Trophoblast cell (in vitro differentiated cells and primary cell): ENCODE measurements at regions not wholly inside any gene's neighbourhood (a gene's known extent, or its start where the extent isn't known, plus 50 kb on each side); places are given as distances from the start of the nearest gene placed in this dataset.

Experiments used
- DNase-seq, 2 donors: peaks; one replicate each; pipeline ENCODE4 v3.0.0-alpha.2; 2016
- H2AFZ ChIP-seq: 2 replicates; pipeline ENCODE4 v1.6.1; 2013; ENCODE audit warnings: low read length, moderate library complexity, mild to moderate bottlenecking; ENCODE audit not compliant: insufficient read depth, poor library complexity
- H2AK5ac ChIP-seq: 2 replicates; pipeline ENCODE4 v1.6.1; 2013; ENCODE audit warnings: mild to moderate bottlenecking, low read length
- H2BK120ac ChIP-seq: 2 replicates; pipeline ENCODE4 v1.6.1; 2013; ENCODE audit warnings: low read length, mild to moderate bottlenecking, moderate library complexity; ENCODE audit not compliant: insufficient read depth, poor library complexity
- H2BK12ac ChIP-seq: 2 replicates; pipeline ENCODE4 v1.6.1; 2013; ENCODE audit warnings: mild to moderate bottlenecking, low read length, moderate library complexity
- H2BK5ac ChIP-seq: 2 replicates; pipeline ENCODE4 v1.6.1; 2013; ENCODE audit warnings: low read length, low read depth, moderate library complexity, mild to moderate bottlenecking; ENCODE audit not compliant: poor library complexity
- H3K14ac ChIP-seq: 2 replicates; pipeline ENCODE4 v1.6.1; 2013; ENCODE audit warnings: mild to moderate bottlenecking, low read length
- H3K18ac ChIP-seq: 2 replicates; pipeline ENCODE4 v1.6.1; 2013; ENCODE audit warnings: mild to moderate bottlenecking, low read length
- H3K23ac ChIP-seq: 2 replicates; pipeline ENCODE4 v1.6.1; 2013; ENCODE audit warnings: low read length
- H3K27ac ChIP-seq: 2 replicates; pipeline ENCODE4 v1.5.1; 2013; ENCODE audit warnings: low read depth, mild to moderate bottlenecking, inconsistent platforms, low read length, moderate library complexity
- H3K27me3 ChIP-seq: 2 replicates; pipeline ENCODE4 v1.6.1; 2013; ENCODE audit warnings: inconsistent platforms, mild to moderate bottlenecking, low read length, moderate library complexity; ENCODE audit not compliant: insufficient read depth
- H3K36me3 ChIP-seq, 2 experiments: 1 replicate in 1 of 2; 2 replicates in 1 of 2; pipeline ENCODE4 v1.6.1; 2013; ENCODE audit warnings: low read length in 2 of 2, mild to moderate bottlenecking in 2 of 2, moderate library complexity in 1 of 2; ENCODE audit not compliant: insufficient read depth in 2 of 2, control insufficient read depth in 1 of 2
- H3K4ac ChIP-seq: 2 replicates; pipeline ENCODE4 v1.6.1; 2013; ENCODE audit warnings: low read depth, mild to moderate bottlenecking, low read length, moderate library complexity
- H3K4me1 ChIP-seq, 2 experiments: 1 replicate in 1 of 2; 2 replicates in 1 of 2; pipeline ENCODE4 v1.6.1; 2013; ENCODE audit warnings: low read length in 2 of 2, mild to moderate bottlenecking in 2 of 2, moderate library complexity in 1 of 2; ENCODE audit not compliant: insufficient read depth in 2 of 2, control insufficient read depth in 1 of 2
- H3K4me2 ChIP-seq: 2 replicates; pipeline ENCODE4 v1.6.1; 2013; ENCODE audit warnings: inconsistent platforms, mild to moderate bottlenecking, low read length, moderate library complexity
- H3K4me3 ChIP-seq: 2 replicates; pipeline ENCODE4 v1.5.1; 2013; ENCODE audit warnings: mild to moderate bottlenecking, low read depth, low read length, inconsistent platforms
- H3K79me1 ChIP-seq: one replicate; pipeline ENCODE4 v1.6.1; 2013; ENCODE audit warnings: low read length
- H3K79me2 ChIP-seq: 2 replicates; pipeline ENCODE4 v1.6.1; 2013; ENCODE audit warnings: low read length, mild to moderate bottlenecking; ENCODE audit not compliant: control insufficient read depth, insufficient read depth, poor library complexity
- H3K9ac ChIP-seq: 2 replicates; pipeline ENCODE4 v1.6.1; 2013; ENCODE audit warnings: mild to moderate bottlenecking, low read length
- H3K9me3 ChIP-seq: 2 replicates; pipeline ENCODE4 v1.6.1; 2013; ENCODE audit warnings: low read depth, mild to moderate bottlenecking, control low read depth, inconsistent platforms, low read length; ENCODE audit not compliant: insufficient read depth
- H4K12ac ChIP-seq: 2 replicates; pipeline ENCODE4 v1.6.1; 2013; ENCODE audit warnings: low read depth, mild to moderate bottlenecking, low read length, moderate library complexity
- H4K8ac ChIP-seq: 2 replicates; pipeline ENCODE4 v1.6.1; 2013; ENCODE audit warnings: low read depth, mild to moderate bottlenecking, low read length, moderate library complexity
- H4K91ac ChIP-seq: one replicate; pipeline ENCODE4 v1.6.1; 2013; ENCODE audit warnings: low read depth, mild to moderate bottlenecking, low read length, moderate library complexity
- WGBS: extraction: QIAGEN DNeasy Blood & Tissue Kit; methylation state at CpG from one replicate; pipeline ENCODE4 v1.1.7; 2013; ENCODE audit warnings: missing lambda C conversion rate; ENCODE audit not compliant: insufficient read length, insufficient coverage; ENCODE audit errors: extremely low coverage; 5-methylcytosine and 5-hydroxymethylcytosine counted together

GRCh38 chr1:30335389-30335996 is 387.9 kb downstream of the MATN1 start:
- DNase-seq = no peak
- Histone ChIP-seq H3K14ac (no peak overlapping the region), H3K9me3 (no peaks in the 10 kb centered on the region)

DNA sequence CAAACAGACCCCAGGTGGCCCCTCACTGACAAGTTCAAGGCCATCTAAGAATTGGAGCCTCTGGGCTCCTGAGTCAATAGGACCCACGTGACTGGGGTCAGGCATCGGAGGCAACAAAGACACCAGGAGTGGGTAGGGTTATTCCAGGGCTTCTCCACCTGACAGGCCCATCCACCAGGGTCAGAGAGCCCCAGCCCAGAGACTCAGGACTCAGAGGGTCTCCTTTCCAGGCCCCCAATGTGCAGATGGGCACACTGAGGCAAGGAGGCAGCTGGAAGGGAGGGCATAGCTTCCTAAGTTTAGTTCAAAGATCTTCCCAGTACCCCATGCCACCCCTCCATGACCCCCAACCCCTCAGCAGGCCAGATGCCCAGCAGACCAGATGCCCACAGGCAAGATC is 388.6 kb downstream of the MATN1 start:
- H3K23ac ChIP-seq = no peak overlapping the region
- H3K27ac ChIP-seq = no peak overlapping the region
- no peak overlapping the region for H3K4me2 ChIP-seq
- no CpG with 5 or more reads among the region's 2 CpGs for WGBS
- no peaks in the 10 kb centered on the region for H3K9me3 ChIP-seq
- no peaks in the 10 kb centered on the region for H3K4me1 ChIP-seq
- H3K36me3 ChIP-seq = no peaks in the 10 kb centered on the region
- H4K8ac ChIP-seq = no peak overlapping the region
- DNase-seq = no peak
- no peak overlapping the region for H2BK120ac ChIP-seq
- H3K79me2 ChIP-seq = no peaks in the 10 kb centered on the region
- no peak overlapping the region for H4K12ac ChIP-seq
- H3K9ac ChIP-seq = no peak overlapping the region
- H3K4ac ChIP-seq = no peak overlapping the region
- H3K79me1 ChIP-seq = no peaks in the 10 kb centered on the region
- H3K18ac ChIP-seq = no peak overlapping the region
- no peak overlapping the region for H2AFZ ChIP-seq
- H2AK5ac ChIP-seq = no peak overlapping the region
- no peak overlapping the region for H2BK5ac ChIP-seq
- no peak overlapping the region for H2BK12ac ChIP-seq
- no peak overlapping the region for H3K4me3 ChIP-seq
- no peaks in the 10 kb centered on the region for H3K27me3 ChIP-seq
- H4K91ac ChIP-seq = no peak overlapping the region
- H3K14ac ChIP-seq = no peak overlapping the region

More at GRCh38 chr1:30335389-30335996, 387.9 kb downstream of the MATN1 start:
- no peaks in the 10 kb centered on the region for H3K4me1 ChIP-seq
- H3K9ac ChIP-seq = no peak overlapping the region
- no peak overlapping the region for H2BK5ac ChIP-seq
- H3K27ac ChIP-seq = no peak overlapping the region
- no peak overlapping the region for H4K12ac ChIP-seq
- H3K79me1 ChIP-seq = no peaks in the 10 kb centered on the region
- no peaks in the 10 kb centered on the region for H3K36me3 ChIP-seq
- WGBS = no CpG with 5 or more reads among the region's 3 CpGs
- H4K91ac ChIP-seq = no peak overlapping the region
- H2AK5ac ChIP-seq = no peak overlapping the region
- no peaks in the 10 kb centered on the region for H3K27me3 ChIP-seq
- H2BK120ac ChIP-seq = no peak overlapping the region
- H3K4ac ChIP-seq = no peak overlapping the region
- no peak overlapping the region for H3K4me2 ChIP-seq
- no peak overlapping the region for H3K18ac ChIP-seq
- no peaks in the 10 kb centered on the region for H3K79me2 ChIP-seq
- no peak overlapping the region for H3K4me3 ChIP-seq
- H2AFZ ChIP-seq = no peak overlapping the region
- no peak overlapping the region for H4K8ac ChIP-seq
- no peak overlapping the region for H3K23ac ChIP-seq
- H2BK12ac ChIP-seq = no peak overlapping the region

DNA sequence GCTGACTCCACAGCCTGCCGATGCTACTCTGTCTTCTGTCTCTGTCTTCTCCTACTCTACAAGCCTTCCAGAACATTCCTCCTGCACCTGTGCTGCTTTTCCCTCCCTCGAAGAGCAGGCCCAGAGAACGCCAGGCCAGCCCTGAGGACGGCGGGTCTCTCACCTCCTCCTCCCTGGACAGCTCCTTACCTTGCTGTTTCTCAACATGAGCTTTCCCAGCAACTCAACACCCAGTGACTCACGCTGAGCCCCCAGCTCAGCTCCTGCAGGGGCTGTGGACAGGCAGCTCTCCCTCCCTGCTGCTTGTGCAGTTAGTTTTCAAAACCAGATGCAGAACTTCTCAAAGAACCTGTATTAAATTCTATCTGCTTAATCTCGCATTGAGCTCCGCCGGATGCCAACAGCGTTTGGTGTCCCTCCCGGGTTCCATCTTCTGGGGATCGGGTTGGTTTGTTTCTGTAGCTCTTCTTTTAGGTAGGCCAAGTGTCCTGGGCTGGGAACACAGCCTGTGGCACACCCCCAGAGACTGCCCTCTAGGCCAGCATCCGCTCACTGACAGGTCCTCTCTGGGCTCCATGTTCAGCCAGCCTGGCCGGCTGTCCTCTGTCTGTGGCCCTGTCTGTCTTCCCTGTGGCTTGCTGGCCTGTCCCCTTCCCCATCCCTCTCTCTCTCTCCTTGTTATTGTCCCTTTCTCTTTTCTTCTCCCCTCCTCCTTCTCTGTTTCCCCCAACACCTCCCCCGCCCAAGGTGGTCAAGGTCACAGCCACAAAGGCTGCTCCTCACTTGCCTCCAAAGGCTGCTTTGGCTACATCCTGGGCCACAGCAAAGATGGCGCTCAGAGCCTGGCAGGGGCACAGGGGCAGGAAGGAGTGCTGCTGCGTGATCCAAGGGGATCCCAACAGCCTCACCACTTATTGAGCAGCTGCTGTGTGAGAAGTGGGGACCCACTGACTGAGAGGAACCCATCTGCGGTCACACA is 391.0 kb downstream of the MATN1 start:
- H3K14ac ChIP-seq = no peak overlapping the region
- H2BK120ac ChIP-seq = no peak overlapping the region
- H3K18ac ChIP-seq = no peak overlapping the region
- H4K12ac ChIP-seq = no peak overlapping the region
- H3K23ac ChIP-seq = no peak overlapping the region
- no peak overlapping the region for H4K91ac ChIP-seq
- H3K27ac ChIP-seq = no peak overlapping the region
- no peak overlapping the region for H2BK12ac ChIP-seq
- no peak overlapping the region for H2AK5ac ChIP-seq
- no peak overlapping the region for H3K9ac ChIP-seq
- no peak overlapping the region for H3K4ac ChIP-seq
- H3K36me3 ChIP-seq = no peaks in the 10 kb centered on the region
- H3K4me1 ChIP-seq = no peaks in the 10 kb centered on the region
- H2BK5ac ChIP-seq = no peak overlapping the region
- H4K8ac ChIP-seq = no peak overlapping the region
- no peaks in the 10 kb centered on the region for H3K27me3 ChIP-seq
- H3K4me2 ChIP-seq = no peak overlapping the region
- H3K9me3 ChIP-seq = no peaks in the 10 kb centered on the region
- no peak overlapping the region for H2AFZ ChIP-seq
- no peak for DNase-seq
- no peaks in the 10 kb centered on the region for H3K79me1 ChIP-seq
- no peak overlapping the region for H3K4me3 ChIP-seq
- H3K79me2 ChIP-seq = no peaks in the 10 kb centered on the region
- WGBS = no CpG with 5 or more reads among the region's 18 CpGs

GRCh38 chr1:30331415-30332065 is 391.8 kb downstream of the MATN1 start:
- no CpG with 5 or more reads among the region's 8 CpGs for WGBS

More at GRCh38 chr1:30331415-30332065, 391.8 kb downstream of the MATN1 start:
- Histone ChIP-seq H4K8ac (no peak overlapping the region), H3K36me3 (no peaks in the 10 kb centered on the region), H3K9me3 (no peaks in the 10 kb centered on the region), H3K79me1 (no peaks in the 10 kb centered on the region), H2AK5ac (no peak overlapping the region), H4K12ac (no peak overlapping the region), H3K27ac (no peak overlapping the region), H2BK120ac (no peak overlapping the region), H3K79me2 (no peaks in the 10 kb centered on the region), H2BK5ac (no peak overlapping the region), H3K23ac (no peak overlapping the region), H3K27me3 (no peaks in the 10 kb centered on the region), H2AFZ (no peak overlapping the region), H3K4me2 (no peak overlapping the region), H2BK12ac (no peak overlapping the region), H3K4me1 (no peaks in the 10 kb centered on the region), H3K14ac (no peak overlapping the region), H3K18ac (no peak overlapping the region), H4K91ac (no peak overlapping the region), H3K4ac (no peak overlapping the region), H3K4me3 (no peak overlapping the region), H3K9ac (no peak overlapping the region)
- no peak for DNase-seq
